ENCODE measurements at regions not wholly inside any gene's neighbourhood (a gene's known extent, or its start where the extent isn't known, plus 50 kb on each side); places are given as distances from the start of the nearest gene placed in this dataset.

DNA sequence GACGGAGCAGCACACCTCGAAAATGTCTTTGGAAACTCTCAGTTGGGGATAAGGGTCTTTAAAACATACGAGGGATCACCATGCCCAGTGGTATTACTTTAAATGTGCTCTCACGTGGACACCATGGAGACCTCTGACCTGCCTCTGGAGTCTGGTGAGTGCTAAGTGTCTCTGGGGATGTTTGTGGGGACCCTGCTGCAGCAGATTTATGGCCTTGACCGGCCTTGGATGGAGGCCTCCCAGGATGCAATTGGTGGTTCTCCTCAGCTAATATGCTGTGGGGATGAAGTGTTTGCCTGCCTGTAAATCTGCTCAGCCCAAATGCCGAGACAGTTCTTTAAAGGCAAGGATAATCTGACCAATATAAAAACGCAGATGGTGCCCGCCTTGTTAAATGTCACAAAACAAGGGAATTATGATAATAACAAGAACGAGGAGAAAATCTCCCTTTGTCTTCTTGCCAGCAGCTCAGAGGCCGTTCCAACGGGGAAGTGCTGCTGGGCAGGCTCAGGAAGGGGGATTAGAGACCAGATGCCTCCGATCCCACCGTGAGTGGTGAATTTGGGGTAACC, 154.4 kb downstream of the ABCC12 start:
- Histone ChIP-seq H2AFZ (ENCODE audit: control insufficient read depth, low read length) (no peak overlapping the region), H3K9ac (ENCODE audit: control insufficient read depth, extremely low read depth, insufficient read depth, low read length) (no peak overlapping the region), H4K20me1 (ENCODE audit: control insufficient read depth, extremely low read depth, insufficient read depth, low read length) (no peaks in the 10 kb centered on the region), H3K4me2 (ENCODE audit: control insufficient read depth, extremely low read depth, insufficient read depth, low read depth, low read length) (no peak overlapping the region), H3K36me3 (ENCODE audit: control insufficient read depth in 2 of 2, extremely low read depth in 1 of 2, insufficient read depth in 2 of 2, low read length in 2 of 2) (no peaks in the 10 kb centered on the region), H3K9me1 (ENCODE audit: control insufficient read depth, extremely low read depth, insufficient read depth, low read length) (no peaks in the 10 kb centered on the region), H3K27ac (ENCODE audit: control insufficient read depth, insufficient read depth, low read length) (no peak overlapping the region), H3K27me3 (ENCODE audit: control insufficient read depth, extremely low read depth, insufficient read depth, low read length) (no peaks in the 10 kb centered on the region), H3K9me3 (ENCODE audit: control insufficient read depth, low read depth, low read length) (no peaks in the 10 kb centered on the region), H3K79me2 (ENCODE audit: control insufficient read depth, insufficient read depth, low read length) (no peaks in the 10 kb centered on the region), H3K4me3 (ENCODE audit: control insufficient read depth in 2 of 3, extremely low read depth in 1 of 3, insufficient read depth in 2 of 3, low read depth in 1 of 3, low read length in 3 of 3) (no peak overlapping the region), H3K4me1 (ENCODE audit: control insufficient read depth, extremely low read depth, insufficient read depth, low read length) (peaks cover 13% of the 10 kb centered on the region)
- DNase-seq (ENCODE audit: low read depth, low spot score) (no peak), FAIRE-seq (no peak)
- dilution Hi-C loops (cut with MboI; ENCODE audit: extremely low pct_ligation_motif_present, low sequenced_read_pairs), result no loop called here
- TF ChIP-seq CTCF (optimal IDR thresholded peaks at IDR 0.05 in 1 of 3, IDR thresholded peaks at IDR 0.05 in 1 of 3, conservative IDR thresholded peaks at IDR 0.05 in 1 of 3; ENCODE audit: extremely low read depth in 1 of 3, insufficient read depth in 2 of 3, low read length in 3 of 3) (no peak), EZH2 (IDR thresholded peaks at IDR 0.05; ENCODE audit: low read length) (no peak)

DNA sequence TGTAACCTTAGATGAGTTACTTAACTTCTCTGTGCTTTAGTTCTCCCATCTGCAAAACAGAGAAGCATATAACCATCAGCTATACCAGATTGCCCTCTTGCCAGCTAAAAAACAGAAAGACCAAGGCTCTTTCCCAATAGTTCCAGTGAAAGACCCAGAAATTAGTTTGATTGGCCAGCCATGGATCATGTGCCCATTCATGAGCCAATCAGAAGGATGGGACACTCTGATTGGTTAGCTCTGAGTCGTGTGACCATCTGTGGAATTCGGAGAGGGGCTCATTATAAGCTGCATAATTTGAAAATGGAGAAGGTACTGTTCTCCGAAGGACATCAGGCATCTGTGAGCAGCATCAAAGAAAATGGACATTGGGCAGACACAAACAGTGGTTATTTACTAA, 155.2 kb downstream of the ABCC12 start:
- no peak overlapping the region for H3K9ac ChIP-seq (ENCODE audit: control insufficient read depth, extremely low read depth, insufficient read depth, low read length)
- peaks cover 13% of the 10 kb centered on the region for H3K4me1 ChIP-seq (ENCODE audit: control insufficient read depth, extremely low read depth, insufficient read depth, low read length)
- no peaks in the 10 kb centered on the region for H3K79me2 ChIP-seq (ENCODE audit: control insufficient read depth, insufficient read depth, low read length)
- DNase-seq (ENCODE audit: low read depth, low spot score) (no peak), FAIRE-seq (no peak)
- no peaks in the 10 kb centered on the region for H3K9me3 ChIP-seq (ENCODE audit: control insufficient read depth, low read depth, low read length)
- no peak overlapping the region for H3K27ac ChIP-seq (ENCODE audit: control insufficient read depth, insufficient read depth, low read length)
- H3K4me3 ChIP-seq (ENCODE audit: control insufficient read depth in 2 of 3, extremely low read depth in 1 of 3, insufficient read depth in 2 of 3, low read depth in 1 of 3, low read length in 3 of 3), result no peak overlapping the region
- no peak for TF ChIP-seq CTCF (optimal IDR thresholded peaks at IDR 0.05 in 1 of 3, IDR thresholded peaks at IDR 0.05 in 1 of 3, conservative IDR thresholded peaks at IDR 0.05 in 1 of 3; ENCODE audit: extremely low read depth in 1 of 3, insufficient read depth in 2 of 3, low read length in 3 of 3)
- no peak for TF ChIP-seq EZH2 (IDR thresholded peaks at IDR 0.05; ENCODE audit: low read length)
- H3K9me1 ChIP-seq (ENCODE audit: control insufficient read depth, extremely low read depth, insufficient read depth, low read length), result no peaks in the 10 kb centered on the region
- no peaks in the 10 kb centered on the region for H3K36me3 ChIP-seq (ENCODE audit: control insufficient read depth in 2 of 2, extremely low read depth in 1 of 2, insufficient read depth in 2 of 2, low read length in 2 of 2)
- H3K4me2 ChIP-seq (ENCODE audit: control insufficient read depth, extremely low read depth, insufficient read depth, low read depth, low read length), result no peak overlapping the region
- no peaks in the 10 kb centered on the region for H3K27me3 ChIP-seq (ENCODE audit: control insufficient read depth, extremely low read depth, insufficient read depth, low read length)
- no peaks in the 10 kb centered on the region for H4K20me1 ChIP-seq (ENCODE audit: control insufficient read depth, extremely low read depth, insufficient read depth, low read length)
- H2AFZ ChIP-seq (ENCODE audit: control insufficient read depth, low read length), result no peak overlapping the region
- dilution Hi-C loops (cut with MboI; ENCODE audit: extremely low pct_ligation_motif_present, low sequenced_read_pairs), result no loop called here
